ENCODE measurements at regions not wholly inside any gene's neighbourhood (a gene's known extent, or its start where the extent isn't known, plus 50 kb on each side); places are given as distances from the start of the nearest gene placed in this dataset.

GRCh38 chr1:192088496-192088895 is 69.8 kb upstream of the RGS18 start:
- no peaks in the 10 kb centered on the region for H3K27me3 ChIP-seq
- H3K36me3 Mint-ChIP-seq = no peaks in the 10 kb centered on the region
- DNase-seq (ENCODE audit: low spot score) = no peak
- H3K4me3 ChIP-seq = no peak overlapping the region
- H3K9ac ChIP-seq = no peak overlapping the region
- no peaks in the 10 kb centered on the region for H3K4me1 ChIP-seq
- no peaks in the 10 kb centered on the region for H3F3A ChIP-seq (ENCODE audit: low read depth)
- no peaks in the 10 kb centered on the region for H3K79me2 ChIP-seq (ENCODE audit: low read depth)
- no peak overlapping the region for H3K27ac ChIP-seq
- H3K4me3 Mint-ChIP-seq = no peak overlapping the region
- H2AFZ ChIP-seq (replicated peaks) = no peak overlapping the region
- H3K4me1 Mint-ChIP-seq = no peaks in the 10 kb centered on the region
- H4K20me1 ChIP-seq (ENCODE audit: low read depth) = no peaks in the 10 kb centered on the region
- H3K27me3 Mint-ChIP-seq (ENCODE audit: insufficient read depth, low read depth) = no peaks in the 10 kb centered on the region
- TF ChIP-seq EZH2 (IDR thresholded peaks at IDR 0.05) (no peak), EZH2phosphoT487 (IDR thresholded peaks at IDR 0.05) (no peak), CTCF (IDR thresholded peaks at IDR 0.05) (no peak)
- no peaks in the 10 kb centered on the region for H3K9me3 ChIP-seq (ENCODE audit: low read depth)
- H3K36me3 ChIP-seq = no peaks in the 10 kb centered on the region
- no peak overlapping the region for H3K4me2 ChIP-seq
- H3K27ac Mint-ChIP-seq = no peak overlapping the region
- no peaks in the 10 kb centered on the region for H3K9me3 Mint-ChIP-seq

- DNase-seq (ENCODE audit: low spot score) = no peak
- Mint-ChIP-seq H3K27me3 (ENCODE audit: insufficient read depth, low read depth) (no peaks in the 10 kb centered on the region), H3K36me3 (no peaks in the 10 kb centered on the region), H3K4me3 (no peak overlapping the region), H3K4me1 (no peaks in the 10 kb centered on the region), H3K27ac (no peak overlapping the region), H3K9me3 (no peaks in the 10 kb centered on the region)
- no peak for TF ChIP-seq EZH2phosphoT487 (IDR thresholded peaks at IDR 0.05)
- no peak for TF ChIP-seq EZH2 (IDR thresholded peaks at IDR 0.05)
- no peak for TF ChIP-seq CTCF (IDR thresholded peaks at IDR 0.05)
- H3K4me1 ChIP-seq = no peaks in the 10 kb centered on the region
- no peaks in the 10 kb centered on the region for H3F3A ChIP-seq (ENCODE audit: low read depth)
- H3K4me3 ChIP-seq = no peak overlapping the region
- no peak overlapping the region for H3K27ac ChIP-seq
- no peaks in the 10 kb centered on the region for H3K79me2 ChIP-seq (ENCODE audit: low read depth)
- H3K27me3 ChIP-seq = no peaks in the 10 kb centered on the region
- no peaks in the 10 kb centered on the region for H4K20me1 ChIP-seq (ENCODE audit: low read depth)
- no peak overlapping the region for H3K9ac ChIP-seq
- H3K4me2 ChIP-seq = no peak overlapping the region
- H2AFZ ChIP-seq (replicated peaks) = no peak overlapping the region
- no peaks in the 10 kb centered on the region for H3K9me3 ChIP-seq (ENCODE audit: low read depth)
- H3K36me3 ChIP-seq = no peaks in the 10 kb centered on the region
Measured at GRCh38 chr1:192098001-192098400, 60.3 kb upstream of the RGS18 start.

- Histone ChIP-seq H3K4me1 (no peaks in the 10 kb centered on the region), H3K36me3 (no peaks in the 10 kb centered on the region), H3K9ac (no peak overlapping the region), H4K20me1 (ENCODE audit: low read depth) (no peaks in the 10 kb centered on the region), H3K27ac (no peak overlapping the region), H3K9me3 (ENCODE audit: low read depth) (no peaks in the 10 kb centered on the region), H3F3A (ENCODE audit: low read depth) (no peaks in the 10 kb centered on the region), H3K79me2 (ENCODE audit: low read depth) (no peaks in the 10 kb centered on the region), H2AFZ (replicated peaks) (no peak overlapping the region), H3K4me3 (no peak overlapping the region), H3K27me3 (no peaks in the 10 kb centered on the region), H3K4me2 (no peak overlapping the region)
- no peaks in the 10 kb centered on the region for H3K4me1 Mint-ChIP-seq
- no peaks in the 10 kb centered on the region for H3K27me3 Mint-ChIP-seq (ENCODE audit: insufficient read depth, low read depth)
- H3K27ac Mint-ChIP-seq = no peak overlapping the region
- no peak overlapping the region for H3K4me3 Mint-ChIP-seq
- no peaks in the 10 kb centered on the region for H3K36me3 Mint-ChIP-seq
- no peak for DNase-seq (ENCODE audit: low spot score)
- no peaks in the 10 kb centered on the region for H3K9me3 Mint-ChIP-seq
- no peak for TF ChIP-seq EZH2phosphoT487 (IDR thresholded peaks at IDR 0.05)
- no peak for TF ChIP-seq EZH2 (IDR thresholded peaks at IDR 0.05)
- no peak for TF ChIP-seq CTCF (IDR thresholded peaks at IDR 0.05)
Measured at GRCh38 chr1:192099328-192099727, 58.9 kb upstream of the RGS18 start.
